ENCODE measurements at regions not wholly inside any gene's neighbourhood (a gene's known extent, or its start where the extent isn't known, plus 50 kb on each side); places are given as distances from the start of the nearest gene placed in this dataset.

- no peak for DNase-seq
- ATAC-seq: no peak
Measured at GRCh38 chr11:70486731-70487130, 88.4 kb downstream of the CTTN start.

- ATAC-seq (no peak), DNase-seq (no peak)
Measured at GRCh38 chr11:70487160-70487559, 88.8 kb downstream of the CTTN start.

- ATAC-seq (no peak), DNase-seq (no peak)
Measured at GRCh38 chr11:70487756-70488155, 89.4 kb downstream of the CTTN start.

GRCh38 chr11:70488171-70488703 is 89.9 kb downstream of the CTTN start:
- DNase-seq (no peak), ATAC-seq (no peak)

GRCh38 chr11:70489276-70489675 is 90.9 kb downstream of the CTTN start:
- DNase-seq (no peak), ATAC-seq (no peak)

- peak; percentile 58 for ATAC-seq
- DNase-seq: peak; percentile 34
Measured at GRCh38 chr11:70490208-70490607, 91.9 kb downstream of the CTTN start.

- DNase-seq (no peak), ATAC-seq (peak; percentile 16)
Measured at GRCh38 chr11:70490723-70491558, 92.6 kb downstream of the CTTN start.

- DNase-seq: no peak
- no peak for ATAC-seq
Measured at GRCh38 chr11:70491696-70492472, 93.6 kb downstream of the CTTN start.

- ATAC-seq: no peak
Measured at GRCh38 chr11:70493089-70493474, 94.8 kb downstream of the CTTN start.

GRCh38 chr11:70493891-70494290 is 95.6 kb downstream of the CTTN start:
- no peak for DNase-seq
- no peak for ATAC-seq

More at GRCh38 chr11:70493089-70493474, 94.8 kb downstream of the CTTN start:
- no peak for DNase-seq

- DNase-seq (no peak), ATAC-seq (no peak)
Measured at GRCh38 chr11:70494559-70495350, 96.4 kb downstream of the CTTN start.

- ATAC-seq: no peak
- no peak for DNase-seq
Measured at GRCh38 chr11:70495351-70496310, 97.3 kb downstream of the CTTN start.

- ATAC-seq (no peak), DNase-seq (no peak)
Measured at GRCh38 chr11:70496591-70497535, 98.5 kb downstream of the CTTN start.

GRCh38 chr11:70497536-70498075 is 99.3 kb downstream of the CTTN start:
- DNase-seq (no peak), ATAC-seq (no peak)

GRCh38 chr11:70498171-70498571 is 99.8 kb downstream of the CTTN start:
- DNase-seq (no peak), ATAC-seq (no peak)

- ATAC-seq (no peak), DNase-seq (no peak)
Measured at GRCh38 chr11:70498976-70499801, 100.9 kb downstream of the CTTN start.

- DNase-seq: no peak
- ATAC-seq: no peak
Measured at GRCh38 chr11:70500076-70500847, 101.9 kb downstream of the CTTN start.
